GM21447 (cell line): ENCODE measurements at regions not wholly inside any gene's neighbourhood (a gene's known extent, or its start where the extent isn't known, plus 50 kb on each side); places are given as distances from the start of the nearest gene placed in this dataset.
"Not testable (repeated sequence)": the region's sequence is repeated elsewhere in the genome, so short reads cannot be mapped to it uniquely, and the experiment has no call there.

Source experiments
- ATAC-seq: cut with Tn5 transposase; IDR thresholded peaks from one replicate; pipeline ENCODE4 v1.9.1; 2021; ENCODE audit not compliant: unreplicated experiment

GRCh38 chr18:45339810-45340550 lies 275.3 kb upstream of the SLC14A2 start:
- ATAC-seq, result no peak

GRCh38 chr18:45340884-45341283 lies 274.4 kb upstream of the SLC14A2 start:
- ATAC-seq, result no peak

- ATAC-seq, result no peak
Measured at GRCh38 chr18:45341454-45341853, 273.8 kb upstream of the SLC14A2 start.

DNA sequence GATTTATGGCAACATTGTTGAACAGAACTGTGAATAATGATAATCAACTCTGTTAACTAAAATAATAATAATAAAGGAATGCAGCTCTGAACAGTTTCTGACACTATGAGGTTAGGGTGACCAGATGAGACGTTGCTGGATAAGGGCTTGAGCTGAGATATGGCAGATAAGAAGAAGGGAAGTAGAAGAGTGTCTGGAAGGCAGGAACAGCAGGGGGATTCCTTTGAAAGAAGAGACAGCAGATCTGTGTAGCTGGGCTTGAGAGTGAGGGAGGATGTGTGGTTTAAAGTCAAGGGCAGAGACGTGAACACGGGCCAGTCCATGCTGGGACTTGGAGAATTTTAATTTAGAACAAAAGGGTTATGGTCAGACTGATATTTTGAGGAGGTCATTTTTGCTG lies 273.1 kb upstream of the SLC14A2 start:
- no peak for ATAC-seq

- ATAC-seq, result no peak
Measured at GRCh38 chr18:45342653-45343052, 272.6 kb upstream of the SLC14A2 start.

- ATAC-seq, result no peak
Measured at GRCh38 chr18:45343365-45343764, 271.9 kb upstream of the SLC14A2 start.

DNA sequence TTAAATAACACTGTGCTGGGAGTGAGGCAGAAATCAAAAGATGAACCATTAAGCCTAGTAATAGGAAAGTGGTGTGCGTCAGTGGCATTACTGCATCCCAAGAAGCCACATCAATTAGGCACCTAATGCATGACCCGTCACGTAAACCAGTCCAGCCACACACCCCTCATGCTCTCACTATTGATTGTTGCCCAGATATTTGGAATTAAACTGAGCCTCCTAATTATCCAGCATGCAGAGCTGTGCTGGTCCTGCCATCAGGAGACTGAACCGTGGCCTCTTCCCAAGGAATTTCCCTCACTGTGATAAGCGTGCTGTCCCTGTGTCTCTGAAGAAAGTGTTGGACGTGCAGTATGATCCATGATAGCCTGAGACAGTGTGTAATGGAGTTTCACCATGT lies 270.6 kb upstream of the SLC14A2 start:
- not testable (repeated sequence) for ATAC-seq

GRCh38 chr18:45349019-45349418 lies 266.3 kb upstream of the SLC14A2 start:
- ATAC-seq, result no peak

GRCh38 chr18:45349467-45349866 lies 265.8 kb upstream of the SLC14A2 start:
- ATAC-seq, result no peak

DNA sequence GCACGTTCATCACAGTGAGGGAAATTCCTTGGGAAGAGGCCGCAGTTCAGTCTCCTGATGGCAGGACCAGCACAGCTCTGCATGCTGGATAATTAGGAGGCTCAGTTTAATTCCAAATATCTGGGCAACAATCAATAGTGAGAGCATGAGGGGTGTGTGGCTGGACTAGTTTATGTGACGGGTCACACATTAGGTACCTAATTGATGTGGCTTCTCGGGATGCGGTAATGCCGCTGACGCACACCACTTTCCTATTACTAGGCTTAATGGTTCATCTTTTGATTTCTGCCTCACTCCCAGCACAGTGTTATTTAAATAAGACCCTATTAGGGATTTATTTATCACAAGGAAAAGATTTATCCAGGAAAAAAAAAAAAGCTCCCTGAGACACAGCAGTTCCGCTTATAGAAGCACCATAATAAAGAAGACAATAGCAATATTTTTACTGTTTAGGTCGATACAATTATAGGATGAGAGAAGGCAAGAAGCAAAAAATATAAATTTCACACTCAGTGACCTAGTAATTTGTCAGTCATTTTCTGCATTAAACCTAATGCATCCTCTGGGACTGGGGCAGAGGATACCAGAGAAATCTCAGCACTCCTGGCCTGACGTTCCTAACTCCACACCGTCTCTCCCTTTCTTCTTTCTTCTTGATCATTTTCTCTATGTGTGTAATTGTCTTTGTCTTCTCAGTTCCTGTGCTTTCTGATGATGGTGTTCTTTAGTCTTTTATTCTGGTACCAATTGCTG lies 264.7 kb upstream of the SLC14A2 start:
- no peak for ATAC-seq

DNA sequence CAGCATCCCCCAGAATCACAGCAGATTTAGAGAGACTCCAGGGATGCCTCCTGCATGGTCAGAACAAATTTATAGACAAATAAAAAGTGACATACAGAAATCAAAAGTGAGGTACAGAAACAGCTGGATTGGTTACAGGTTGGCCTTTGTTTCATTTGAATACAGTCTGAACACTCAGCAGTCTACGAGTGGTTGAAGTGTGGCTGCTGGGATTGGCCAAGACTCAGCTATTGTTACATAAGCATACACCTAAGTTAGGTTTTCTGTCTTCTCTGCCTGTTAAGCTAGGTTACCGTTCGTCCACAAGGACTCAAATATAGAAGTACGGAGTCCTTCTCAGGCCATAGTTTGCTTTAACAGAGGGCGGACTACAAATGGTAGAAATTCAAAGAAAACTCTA lies 262.4 kb upstream of the SLC14A2 start:
- ATAC-seq, result no peak

- no peak for ATAC-seq
Measured at GRCh38 chr18:45353530-45353929, 261.7 kb upstream of the SLC14A2 start.

DNA sequence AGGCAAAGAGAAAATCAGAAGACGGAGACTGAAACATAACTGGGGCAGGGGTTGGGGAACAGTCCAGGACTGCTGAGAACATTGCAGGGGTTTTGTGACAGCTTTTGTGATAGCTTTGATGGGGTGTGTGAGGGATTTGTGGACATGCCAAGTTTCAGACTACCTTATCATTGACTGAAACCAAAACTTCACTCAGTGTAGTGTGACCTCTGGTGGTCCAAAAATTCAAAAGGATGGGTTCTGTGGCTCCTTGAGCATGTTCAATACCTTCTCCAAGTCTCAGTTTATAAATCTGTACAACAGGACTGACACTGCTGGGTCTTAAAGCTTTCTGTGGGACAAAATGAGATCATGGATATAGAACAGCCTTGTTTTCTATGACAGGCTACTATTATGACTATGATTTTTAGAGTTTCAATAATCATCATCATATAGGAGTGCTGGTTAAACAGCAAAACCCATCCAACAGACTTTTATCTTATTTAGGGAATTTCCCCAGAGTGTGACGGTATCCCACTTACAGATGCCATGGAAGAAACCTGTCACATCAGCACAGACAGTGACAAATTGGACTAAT lies 259.2 kb upstream of the SLC14A2 start:
- ATAC-seq, result no peak

DNA sequence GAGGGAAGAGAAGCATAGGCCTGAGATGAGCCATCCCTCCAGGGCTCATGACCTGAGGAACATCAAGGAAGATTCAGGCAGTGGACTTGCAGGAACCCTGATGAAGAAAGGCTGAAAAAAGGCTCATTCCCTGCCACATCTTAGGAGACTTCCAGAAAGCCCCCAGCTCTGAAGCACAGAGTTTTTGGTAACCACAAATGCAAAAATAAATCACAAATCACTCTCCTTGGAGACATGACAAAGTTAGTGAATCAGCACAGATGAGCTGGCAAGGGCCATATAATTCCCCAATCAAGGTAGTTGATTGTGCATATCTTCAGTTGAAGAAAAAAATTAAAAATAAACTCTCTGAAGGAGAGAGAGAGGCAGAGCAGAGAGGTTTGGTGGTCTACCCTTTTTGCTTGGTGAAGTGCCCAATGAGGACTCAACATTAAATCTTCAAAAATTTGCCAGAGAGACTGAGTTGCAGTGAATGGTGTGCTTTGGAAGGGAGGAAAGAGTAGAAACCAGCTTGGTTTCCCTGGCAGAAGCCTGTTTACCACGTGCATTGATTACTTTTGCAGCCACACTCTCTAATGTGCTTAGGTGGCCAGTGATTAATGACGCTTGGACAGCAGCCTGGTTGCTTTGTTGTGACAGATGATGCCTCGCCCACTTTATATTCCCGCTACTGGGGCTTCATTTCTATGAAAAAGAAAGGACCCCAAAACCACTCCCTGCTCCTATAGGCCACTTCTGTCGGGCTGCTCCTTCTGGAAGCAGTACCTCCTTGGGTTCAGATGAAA lies 257.4 kb upstream of the SLC14A2 start:
- ATAC-seq, result no peak

DNA sequence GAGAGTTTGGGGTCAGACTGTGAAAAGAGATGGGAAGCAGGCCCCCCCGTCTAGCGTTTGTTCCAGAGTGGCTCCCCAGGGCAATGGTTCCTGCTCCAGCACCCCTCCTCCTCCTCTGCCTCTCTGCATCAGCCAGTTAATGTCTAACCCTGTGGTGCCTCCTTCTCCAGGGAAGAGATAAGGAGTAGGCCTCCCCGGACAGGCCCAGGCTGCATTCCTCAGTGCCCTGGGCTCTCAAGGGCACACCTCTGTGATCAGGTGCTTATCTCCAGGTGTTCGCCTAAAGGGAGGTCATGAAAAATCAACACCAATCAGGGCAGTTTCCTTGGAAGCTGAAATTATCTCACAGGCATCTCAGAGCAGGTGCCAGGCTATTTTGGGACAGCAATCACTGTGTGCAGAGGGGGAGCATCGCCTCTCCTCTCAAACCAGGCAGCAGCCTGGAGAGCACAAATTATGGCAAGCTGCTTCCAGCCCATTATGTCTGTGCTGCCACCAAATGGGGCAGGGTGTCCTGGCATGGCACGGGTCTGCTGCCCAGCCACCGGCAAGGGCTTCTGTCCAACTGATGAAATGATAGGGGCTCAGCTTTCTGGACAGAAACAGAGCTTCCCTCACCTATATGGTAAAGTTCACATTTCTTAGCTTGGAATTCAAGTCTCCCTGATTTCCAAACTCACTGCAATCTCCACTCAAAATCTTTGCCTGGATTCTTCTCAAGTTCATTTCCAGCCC lies 255.8 kb upstream of the SLC14A2 start:
- no peak for ATAC-seq

DNA sequence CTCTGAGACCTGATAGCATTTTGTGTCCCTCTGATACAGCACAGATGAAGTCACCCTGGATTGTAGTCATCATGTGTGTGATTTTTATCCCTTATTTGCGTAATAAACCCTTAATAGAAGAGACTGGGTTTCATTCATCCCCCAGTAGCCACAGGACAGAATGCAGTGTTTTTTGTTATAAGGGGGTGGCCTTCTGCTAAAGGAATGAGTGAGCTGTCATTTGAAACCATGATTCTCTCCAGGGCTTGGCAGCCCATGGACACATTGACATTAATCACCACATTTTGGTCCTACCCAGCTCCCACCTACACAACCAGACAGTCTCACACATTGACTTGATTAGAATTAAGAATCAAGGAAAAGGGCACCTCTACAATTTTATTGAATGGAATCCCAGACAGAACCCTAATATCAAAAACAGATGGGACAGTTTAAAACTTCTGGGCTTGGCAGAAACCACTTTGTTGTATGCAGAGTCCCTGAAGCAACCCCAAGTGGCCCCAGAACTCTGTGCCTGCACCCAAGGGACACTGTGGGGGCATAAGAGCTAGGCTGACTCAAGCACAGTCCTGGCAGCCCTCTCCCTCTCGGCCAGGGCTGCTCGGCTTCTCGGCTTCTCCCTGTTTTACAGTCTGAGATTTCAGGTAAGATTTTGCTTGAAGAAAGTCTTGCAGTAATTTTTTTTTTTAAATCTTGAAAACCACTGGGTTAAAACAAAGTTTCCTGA lies 254.0 kb upstream of the SLC14A2 start:
- ATAC-seq, result no peak

DNA sequence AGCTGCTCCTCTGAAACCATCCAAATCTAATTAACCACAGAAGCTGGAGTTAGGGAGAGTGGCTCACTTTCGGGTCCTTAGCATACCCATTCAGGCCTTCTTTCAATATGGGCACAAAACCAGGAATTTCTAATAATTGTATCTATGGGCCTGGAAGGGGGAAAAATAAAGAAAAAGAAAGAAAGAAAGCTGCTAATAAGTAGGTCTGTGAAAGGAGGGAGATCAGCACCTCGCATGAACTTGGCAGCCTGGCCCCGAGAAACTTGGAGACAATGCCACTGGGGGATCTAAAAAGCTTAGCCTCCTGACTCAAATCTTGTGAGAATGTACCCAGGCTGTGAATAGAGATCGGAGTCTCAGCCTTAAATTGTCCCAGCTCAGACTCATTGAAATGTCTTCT lies 252.1 kb upstream of the SLC14A2 start:
- ATAC-seq, result no peak

DNA sequence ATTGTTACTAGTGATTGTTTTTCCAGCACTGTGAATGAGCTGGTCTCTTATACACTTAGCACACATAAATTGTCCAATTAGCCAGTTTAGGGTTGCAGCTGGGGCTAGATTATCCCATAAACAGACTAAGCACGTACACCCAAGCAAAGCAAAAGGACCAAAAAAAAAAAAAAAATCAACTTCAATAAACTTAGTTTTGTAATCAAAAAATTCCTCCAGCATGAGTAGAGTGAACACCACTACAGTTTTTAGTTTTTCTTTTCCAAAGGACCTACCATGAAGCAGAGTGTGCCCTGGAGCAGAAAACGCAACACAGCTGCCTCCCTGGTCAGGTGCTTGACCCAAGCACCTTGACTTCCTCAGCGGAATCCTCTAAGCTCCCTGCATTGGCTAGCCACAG lies 249.4 kb upstream of the SLC14A2 start:
- ATAC-seq, result no peak

- ATAC-seq, result no peak
Measured at GRCh38 chr18:45370255-45371010, 244.8 kb upstream of the SLC14A2 start.
